Heart right ventricle (tissue), 16 donors: ENCODE measurements at regions not wholly inside any gene's neighbourhood (a gene's known extent, or its start where the extent isn't known, plus 50 kb on each side); places are given as distances from the start of the nearest gene placed in this dataset.

ENCODE experiments used
- ATAC-seq, 8 donors: fragments of 200-7000 bp; cut with Tn5 transposase; one replicate each; pipeline ENCODE4 v1.9.1; 2020; ENCODE audit warnings: mild to moderate bottlenecking in 8 of 8, moderate library complexity in 8 of 8, moderate number of reproducible peaks in 1 of 8
- DNase-seq, 2 donors: peaks; one replicate each; pipeline ENCODE4 v3.0.0-alpha.2; 2020
- H3K27ac ChIP-seq, 10 donors: fragments of 200-600 bp; sonication (generic) in 2 of 10; one replicate each; pipeline versions ENCODE4 v1.5.0 to v1.8.0; 2020 to 2022; ENCODE audit warnings: mild to moderate bottlenecking in 3 of 10
- H3K27me3 ChIP-seq, 7 donors: fragments of 200-600 bp; one replicate each; pipeline ENCODE4 v1.8.0; 2021 to 2022; ENCODE audit warnings: mild to moderate bottlenecking in 2 of 7
- H3K36me3 ChIP-seq, 9 donors: fragments of 200-600 bp; sonication (generic) in 1 of 9; one replicate each; pipeline versions ENCODE4 v1.5.0 to v1.8.0; 2020 to 2022; ENCODE audit warnings: mild to moderate bottlenecking in 2 of 9
- H3K4me1 ChIP-seq, 9 donors: fragments of 200-600 bp; sonication (generic) in 1 of 9; one replicate each; pipeline versions ENCODE4 v1.5.0 to v1.8.0; 2020 to 2022; ENCODE audit warnings: mild to moderate bottlenecking in 4 of 9
- H3K4me3 ChIP-seq, 10 donors: fragments of 200-600 bp; sonication (generic) in 2 of 10; one replicate each; pipeline versions ENCODE4 v1.5.0 to v1.8.0; 2020 to 2022; ENCODE audit warnings: mild to moderate bottlenecking in 7 of 10, moderate library complexity in 2 of 10
- H3K9me3 ChIP-seq, 11 donors: fragments of 200-600 bp in 10 of 11; sonication (generic) in 2 of 11; one replicate each; pipeline versions ENCODE4 v1.5.0 to v1.8.0; 2013 to 2022; ENCODE audit warnings: mild to moderate bottlenecking in 2 of 11, control low read depth in 1 of 11, moderate library complexity in 1 of 11
- WGBS, 2 donors: extraction: QIAGEN DNeasy Blood & Tissue Kit; methylation state at CpG; one replicate each; pipeline ENCODE4 v1.1.7; 2013; ENCODE audit warnings: inconsistent platforms in 1 of 2; 5-methylcytosine and 5-hydroxymethylcytosine counted together
- intact Hi-C, 10 donors: fragments of 100-400 bp; cut with DNase I; formaldehyde crosslinking; loops; one replicate each; pipeline versions ENCODE4 v1.11.1 to v1.14.2; 2022
- TF ChIP-seq, protein P1 (sequence below), 9 donors: fragments of 200-600 bp; sonication (generic) in 2 of 9; IDR thresholded peaks; one replicate each; pipeline versions ENCODE4 v1.5.0 to v1.8.0; 2021 to 2022; ENCODE audit warnings: antibody characterized with exemption in 9 of 9, mild to moderate bottlenecking in 5 of 9, moderate library complexity in 1 of 9
- donor health status: Arrhythmogenic right ventricular cardiomyopathy.
- donor health status: ischemic (EF 13 %, LVEDD 7.1; RV severe dilation, severe dysfunction).
- donor health status: healthy with polysubstance abuse.
- donor health status: DM: no; HTN: yes; CAD: no.
- donor health status: DM: no; HTN: no; CAD: no.
- donor health status: ischemic (EF 25% LVEDD 6.9; RV normal size, moderate dysfunction).
- donor health status: ischemic (EF 25% LVEDD 5.7; RV mildly dilated, moderate dysfunction).
- donor health status: healthy.
- donor health status: DM: yes; HTN: yes; CAD: no.
- donor health status: Ischemic cardiomyopathy.
- donor health status: ischemic (EF 35%, LVEDD 5.7; RV mildly dilated, moderate dysfunction).
- donor health status: nonischemic (EF 11% LVEDD 7.7; RV severe dilation, severe dysfunction).
- donor health status: DM: yes; HTN: yes; CAD: no.
- donor health status: PGD.
- donor health status: ischemic (EF 29% LVEDD 5.4; RV normal size, mild dysfunction).
- donor health status: nonischemic (EF 23%, LVEDD 6.1; RV moderate dilation, normal function).

DNA sequence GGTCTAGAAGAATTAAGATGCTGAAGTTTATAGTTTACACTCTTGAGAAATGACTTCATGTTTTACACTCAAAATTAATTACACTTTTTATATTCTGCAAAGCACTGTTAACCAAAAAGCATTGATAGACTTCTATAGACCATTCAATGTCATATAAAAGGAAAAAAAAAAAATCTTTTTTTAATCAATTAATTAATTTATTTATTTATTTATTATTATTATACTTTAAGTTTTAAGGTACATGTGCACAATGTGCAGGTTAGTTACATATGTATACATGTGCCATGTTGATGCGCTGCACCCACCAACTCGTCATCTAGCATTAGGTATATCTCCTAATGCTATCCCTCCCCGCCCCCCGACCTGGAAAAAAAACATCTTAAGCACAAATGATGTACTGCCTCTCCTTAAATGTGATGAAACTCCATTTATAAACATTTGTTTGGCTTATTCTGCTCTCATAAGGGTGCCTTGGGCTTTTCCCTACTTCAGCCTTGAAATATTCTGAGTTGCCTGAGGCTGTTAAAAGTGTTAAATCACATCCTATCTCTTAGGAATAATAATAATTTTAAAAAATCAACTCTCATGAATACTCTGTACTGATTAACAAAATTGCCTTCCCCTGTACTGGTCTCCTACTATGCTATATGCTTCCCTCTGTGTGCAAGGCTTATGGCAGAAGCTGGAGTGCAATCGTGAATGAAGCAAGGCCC lies 466.9 kb downstream of the SOX2 start:
- ATAC-seq: no peak
- intact Hi-C loops: no loop called here

DNA sequence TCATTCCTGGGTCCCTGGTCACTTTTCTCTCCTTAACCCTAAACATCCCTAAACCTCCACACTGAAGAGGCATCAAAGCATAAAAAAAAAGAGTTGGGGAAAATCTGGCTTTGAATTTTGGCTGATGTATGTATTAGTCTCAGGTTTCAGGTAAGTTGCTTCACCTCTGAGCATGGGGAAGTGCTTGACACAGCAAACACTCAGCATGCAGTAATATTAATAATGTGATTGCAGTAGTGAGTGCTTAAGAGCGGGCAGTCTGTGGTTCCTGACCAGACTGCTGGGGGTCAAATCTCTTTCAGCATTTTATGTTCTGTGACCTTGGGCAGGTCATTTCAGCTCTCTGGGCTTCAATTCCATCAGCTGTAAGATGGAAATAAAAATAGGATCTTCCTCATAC lies 467.9 kb downstream of the SOX2 start:
- 87 to 88% methylated on average over 1 of the region's 1 CpG for WGBS, 2 donors
- H3K27ac ChIP-seq: no peak overlapping the region
- no peaks in the 10 kb centered on the region for H3K4me1 ChIP-seq
- no peak for DNase-seq
- intact Hi-C loops: no loop called here
- peaks cover 0 to 6% (median 0%) of the 10 kb centered on the region in 7 donors for H3K27me3 ChIP-seq
- no peaks in the 10 kb centered on the region for H3K9me3 ChIP-seq
- ATAC-seq: no peak
- no peaks in the 10 kb centered on the region for H3K36me3 ChIP-seq
- TF ChIP-seq, protein P1, sequence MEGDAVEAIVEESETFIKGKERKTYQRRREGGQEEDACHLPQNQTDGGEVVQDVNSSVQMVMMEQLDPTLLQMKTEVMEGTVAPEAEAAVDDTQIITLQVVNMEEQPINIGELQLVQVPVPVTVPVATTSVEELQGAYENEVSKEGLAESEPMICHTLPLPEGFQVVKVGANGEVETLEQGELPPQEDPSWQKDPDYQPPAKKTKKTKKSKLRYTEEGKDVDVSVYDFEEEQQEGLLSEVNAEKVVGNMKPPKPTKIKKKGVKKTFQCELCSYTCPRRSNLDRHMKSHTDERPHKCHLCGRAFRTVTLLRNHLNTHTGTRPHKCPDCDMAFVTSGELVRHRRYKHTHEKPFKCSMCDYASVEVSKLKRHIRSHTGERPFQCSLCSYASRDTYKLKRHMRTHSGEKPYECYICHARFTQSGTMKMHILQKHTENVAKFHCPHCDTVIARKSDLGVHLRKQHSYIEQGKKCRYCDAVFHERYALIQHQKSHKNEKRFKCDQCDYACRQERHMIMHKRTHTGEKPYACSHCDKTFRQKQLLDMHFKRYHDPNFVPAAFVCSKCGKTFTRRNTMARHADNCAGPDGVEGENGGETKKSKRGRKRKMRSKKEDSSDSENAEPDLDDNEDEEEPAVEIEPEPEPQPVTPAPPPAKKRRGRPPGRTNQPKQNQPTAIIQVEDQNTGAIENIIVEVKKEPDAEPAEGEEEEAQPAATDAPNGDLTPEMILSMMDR (IDR thresholded peaks at IDR 0.05): no peak
- no peak overlapping the region for H3K4me3 ChIP-seq

More for the DNA sequence above, 466.9 kb downstream of the SOX2 start:
- DNase-seq: no peak
- no peaks in the 10 kb centered on the region for H3K36me3 ChIP-seq
- no peak overlapping the region for H3K4me3 ChIP-seq
- 77 to 82% methylated on average over 5 of the region's 5 CpGs for WGBS, 2 donors
- peaks cover 0 to 6% (median 0%) of the 10 kb centered on the region in 7 donors for H3K27me3 ChIP-seq
- no peaks in the 10 kb centered on the region for H3K9me3 ChIP-seq
- H3K27ac ChIP-seq: no peak overlapping the region
- no peaks in the 10 kb centered on the region for H3K4me1 ChIP-seq
- TF ChIP-seq, protein P1 (IDR thresholded peaks at IDR 0.05): no peak

DNA sequence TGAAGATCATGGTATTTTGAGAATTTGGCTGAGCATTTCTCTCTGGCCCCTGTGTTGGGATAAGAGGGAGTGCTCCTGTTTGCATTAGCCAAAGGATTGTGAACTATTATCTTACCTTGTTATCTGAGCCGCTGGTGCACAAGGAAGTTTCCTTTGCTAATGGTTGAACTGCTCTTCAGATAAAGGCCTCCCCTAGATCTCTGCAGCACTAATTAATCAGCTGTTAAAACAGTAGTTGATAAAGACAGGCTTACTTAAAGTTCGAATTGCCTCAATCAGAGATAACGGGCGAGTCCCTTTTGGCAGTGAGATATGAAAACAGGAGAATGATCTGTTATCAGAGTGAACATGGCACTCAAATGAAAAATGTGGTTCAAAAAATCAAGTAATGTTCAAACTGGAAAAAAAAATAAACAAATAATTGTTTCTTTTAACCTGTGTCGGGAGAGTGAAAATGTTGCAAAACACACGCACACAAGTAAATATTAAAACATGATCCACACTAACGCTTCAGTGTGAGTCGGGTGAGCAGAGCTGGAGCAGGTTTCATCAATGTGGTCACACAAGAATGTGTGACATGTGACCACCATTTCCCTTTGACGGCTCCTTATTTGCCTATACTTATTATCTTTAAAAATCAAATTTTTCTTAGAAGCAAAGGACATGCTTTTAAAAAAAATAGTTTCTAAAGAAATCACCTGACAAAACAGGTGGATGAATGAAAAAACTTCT lies 469.1 kb downstream of the SOX2 start:
- 28 to 31% methylated on average over 9 of the region's 9 CpGs for WGBS, 2 donors
- no peaks in the 10 kb centered on the region for H3K4me1 ChIP-seq
- ATAC-seq: no peak

DNA sequence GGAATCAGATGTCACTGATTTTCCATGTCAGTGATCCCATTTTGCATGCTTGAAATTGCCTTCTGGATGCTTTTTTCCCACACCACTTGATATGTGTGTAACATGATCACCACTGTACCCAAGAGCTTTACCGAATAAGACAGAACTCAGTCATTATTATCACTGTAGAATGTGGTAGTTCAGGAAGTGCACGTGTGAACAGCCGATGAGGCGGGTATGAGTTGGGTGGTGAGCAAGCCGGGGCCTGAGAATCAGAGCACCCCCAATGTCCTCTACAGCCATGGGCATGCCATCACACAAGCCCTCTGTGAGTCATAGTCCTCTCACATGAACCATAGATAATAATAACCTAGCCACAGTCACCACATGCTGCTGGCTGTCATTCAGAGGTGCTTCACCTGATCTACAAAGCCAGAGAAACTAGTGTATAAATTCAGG lies 470.8 kb downstream of the SOX2 start:
- DNase-seq (no peak), ATAC-seq (no peak)
- peaks cover 0 to 6% (median 0%) of the 10 kb centered on the region in 7 donors for H3K27me3 ChIP-seq
- no peaks in the 10 kb centered on the region for H3K36me3 ChIP-seq
- H3K4me3 ChIP-seq: no peak overlapping the region
- H3K27ac ChIP-seq: no peak overlapping the region
- H3K9me3 ChIP-seq: peaks cover 0 to 1% (median 0%) of the 10 kb centered on the region in 11 donors
- WGBS, 2 donors: 69 to 74% methylated on average over 5 of the region's 5 CpGs
- intact Hi-C loops: no loop called here
- H3K4me1 ChIP-seq: no peaks in the 10 kb centered on the region
- TF ChIP-seq, protein P1 (IDR thresholded peaks at IDR 0.05): no peak

More for the DNA sequence above, 469.1 kb downstream of the SOX2 start:
- DNase-seq: no peak
- H3K27ac ChIP-seq: no peak overlapping the region
- intact Hi-C loops: no loop called here
- H3K36me3 ChIP-seq: no peaks in the 10 kb centered on the region
- no peaks in the 10 kb centered on the region for H3K9me3 ChIP-seq
- TF ChIP-seq, protein P1 (IDR thresholded peaks at IDR 0.05): no peak
- peaks cover 0 to 6% (median 0%) of the 10 kb centered on the region in 7 donors for H3K27me3 ChIP-seq
- no peak overlapping the region for H3K4me3 ChIP-seq
